ENCODE measurements at regions not wholly inside any gene's neighbourhood (a gene's known extent, or its start where the extent isn't known, plus 50 kb on each side); places are given as distances from the start of the nearest gene placed in this dataset.

DNA sequence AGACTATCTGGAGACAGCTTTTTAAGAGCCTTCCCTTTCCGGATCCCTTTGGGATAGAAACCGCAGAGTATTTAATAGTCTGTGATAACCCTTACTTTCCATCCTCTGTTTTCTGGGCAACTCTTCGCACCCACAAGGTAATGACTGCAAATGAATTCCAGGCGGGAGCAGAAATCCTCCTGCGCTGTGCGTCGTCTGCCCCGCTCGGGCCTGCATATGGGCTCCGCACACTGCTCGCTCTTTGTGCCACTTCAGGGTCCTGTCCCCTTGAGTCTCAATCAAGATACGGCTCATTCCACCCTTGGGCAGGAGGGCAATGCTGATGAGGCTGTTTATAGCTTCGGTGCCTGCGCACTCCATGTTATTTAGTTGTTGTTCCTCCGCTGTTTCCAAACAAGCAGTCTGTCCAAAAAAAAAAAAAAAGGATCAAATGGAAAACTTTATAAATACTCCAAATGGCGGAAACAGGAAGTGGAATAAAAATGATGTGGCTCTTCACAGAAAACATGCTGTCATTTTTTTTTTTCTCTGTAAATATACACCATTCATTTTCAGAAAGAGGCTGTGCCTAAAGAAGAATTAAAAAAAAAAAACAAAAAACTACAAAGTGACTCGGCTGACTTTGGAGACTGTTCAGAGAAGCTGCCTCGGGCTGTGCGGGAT, 169.6 kb upstream of the GMDS start:
- DNase-seq: no peak

DNA sequence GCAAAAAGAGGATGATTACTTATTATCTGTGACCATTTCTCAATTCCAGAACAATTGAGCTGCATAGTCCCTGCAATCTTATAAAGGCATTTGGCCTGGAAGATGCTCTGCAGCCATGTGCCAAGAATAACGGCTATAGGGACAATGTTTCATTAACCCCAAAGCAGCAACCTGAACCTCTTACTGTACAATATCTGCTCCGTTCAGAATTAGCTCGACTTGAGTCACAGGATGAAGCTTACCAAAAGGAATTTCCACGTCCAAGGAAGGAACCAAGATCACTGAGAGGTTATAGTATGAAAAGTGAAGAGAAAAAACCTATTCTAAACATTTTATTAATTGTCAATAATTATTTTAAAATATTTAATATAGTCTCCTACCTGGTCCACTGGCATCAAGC, 167.3 kb upstream of the GMDS start:
- no peak for DNase-seq

DNA sequence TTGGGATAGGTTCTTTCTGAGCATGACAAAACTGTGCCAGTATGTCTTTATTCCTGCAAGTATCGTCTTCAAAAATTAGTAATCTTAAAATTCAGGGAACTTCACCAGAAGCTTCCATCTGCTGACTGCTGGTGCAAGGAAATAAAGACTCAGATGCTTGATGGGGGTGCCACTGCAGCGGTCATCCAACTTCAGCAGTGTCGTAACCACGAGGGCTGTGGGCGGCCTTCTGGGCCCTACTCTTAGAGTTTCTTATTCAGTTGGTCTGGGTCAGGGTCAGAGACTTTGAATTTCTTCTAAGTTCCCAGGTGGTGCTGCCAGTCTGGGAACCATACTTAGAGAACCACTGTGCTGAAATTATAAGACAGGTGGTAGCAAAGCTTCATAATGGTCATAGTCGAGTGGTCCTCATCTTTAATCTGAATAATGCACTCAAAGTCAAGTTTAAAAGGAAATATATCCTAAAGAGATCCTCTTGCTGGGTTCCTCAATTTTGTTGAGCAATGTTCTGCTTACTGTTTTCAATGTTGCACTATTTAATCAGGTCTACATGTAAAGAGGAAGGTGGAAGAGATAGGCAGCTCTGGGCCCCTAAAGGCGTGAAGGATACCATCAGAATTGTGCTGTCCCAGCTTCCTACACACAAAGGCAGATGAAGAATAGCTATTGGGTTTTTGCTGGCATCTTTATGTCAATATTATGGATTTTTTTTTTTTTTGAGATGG, 165.4 kb upstream of the GMDS start:
- no peak for DNase-seq

DNA sequence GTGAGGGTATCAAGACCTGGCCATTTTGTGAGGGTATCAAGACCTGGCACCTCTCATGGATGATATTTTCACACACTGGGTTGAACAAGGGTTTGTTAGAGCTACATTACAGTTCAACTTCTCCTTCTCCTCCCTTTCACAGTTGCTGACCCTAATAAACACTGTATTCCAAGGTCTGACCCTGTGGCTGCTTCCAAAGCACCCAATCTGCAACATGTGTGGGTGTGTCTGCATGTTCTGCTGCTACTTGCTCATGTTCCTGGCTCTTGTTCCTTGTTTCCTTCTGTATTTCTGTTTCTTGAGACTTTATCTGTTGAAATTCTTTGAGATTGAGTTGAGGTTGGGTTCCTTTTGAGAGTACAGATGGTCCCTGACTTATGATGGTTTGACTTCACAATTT, 162.1 kb upstream of the GMDS start:
- no peak for DNase-seq

DNA sequence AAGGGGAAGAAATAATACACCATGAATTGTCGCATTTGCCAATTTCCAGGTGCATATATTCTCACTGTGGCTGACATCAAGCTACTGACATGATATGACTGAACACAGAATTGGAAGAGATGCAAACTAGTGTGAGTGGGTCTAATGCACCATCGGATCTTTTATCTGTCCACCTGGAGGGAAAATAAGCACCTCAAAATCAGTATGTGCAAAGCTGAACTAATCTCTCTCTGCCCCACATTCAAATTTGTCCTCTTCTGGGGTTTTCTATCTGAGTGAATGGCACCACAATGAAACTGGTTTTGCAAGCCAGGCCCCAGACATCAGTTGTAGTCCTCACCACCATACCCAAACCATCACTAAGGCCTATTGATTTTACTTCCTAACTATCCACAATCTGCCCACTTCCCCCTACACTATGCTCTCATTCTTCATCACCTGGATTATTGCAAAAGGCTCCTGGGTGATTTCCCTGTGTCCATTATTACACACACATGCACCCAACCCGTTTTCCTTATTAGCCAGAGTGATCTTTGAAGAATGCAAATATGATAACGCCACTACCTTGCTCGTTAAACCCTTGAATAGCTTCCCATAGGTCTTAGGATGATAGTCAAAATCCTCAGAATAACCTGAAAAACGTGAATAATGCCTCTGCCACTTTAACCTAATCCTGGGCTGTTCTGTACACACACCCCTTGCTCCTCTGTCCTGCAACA, 159.0 kb upstream of the GMDS start:
- no peak for DNase-seq

GRCh38 chr6:2403546-2403945, 158.1 kb upstream of the GMDS start:
- DNase-seq: no peak

DNA sequence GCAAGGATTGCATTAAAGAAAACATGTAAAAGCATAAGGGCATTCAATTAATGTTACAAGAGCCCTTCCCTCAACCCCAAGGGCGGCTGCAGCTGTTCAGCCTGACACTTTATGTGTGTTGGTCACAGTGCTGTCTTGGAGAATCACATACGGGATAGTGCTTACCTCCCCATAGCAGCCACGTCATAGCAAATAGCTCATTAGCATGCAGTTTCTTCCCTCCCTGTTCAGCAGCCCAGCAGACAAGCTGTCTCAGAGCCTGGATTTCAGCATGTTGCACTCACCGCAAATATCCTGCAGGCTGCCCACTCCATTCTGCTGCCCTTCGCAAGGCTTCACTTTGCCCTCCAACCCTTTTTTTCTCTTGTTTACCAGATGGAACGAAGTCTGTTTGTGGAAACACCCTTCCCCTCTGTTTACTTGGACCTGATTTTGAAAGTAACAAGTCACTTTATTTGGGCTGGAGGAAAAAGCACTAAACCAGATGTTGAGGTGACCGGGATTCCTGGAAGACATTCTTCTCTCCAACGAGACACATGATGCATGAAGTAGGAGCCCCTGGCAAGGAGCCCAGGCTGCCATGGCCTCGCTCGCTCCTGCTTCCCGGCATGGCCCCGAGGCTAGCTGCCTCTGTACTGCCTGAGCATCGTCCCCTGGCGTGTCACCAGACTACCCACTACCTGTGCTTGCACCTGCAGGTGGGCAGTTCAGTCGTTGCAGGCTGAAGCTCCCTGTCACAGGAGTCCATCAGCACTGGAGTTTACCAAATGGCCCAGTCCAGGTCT, 151.6 kb upstream of the GMDS start:
- DNase-seq: no peak

GRCh38 chr6:2396042-2396657, 150.7 kb upstream of the GMDS start:
- DNase-seq: no peak

DNA sequence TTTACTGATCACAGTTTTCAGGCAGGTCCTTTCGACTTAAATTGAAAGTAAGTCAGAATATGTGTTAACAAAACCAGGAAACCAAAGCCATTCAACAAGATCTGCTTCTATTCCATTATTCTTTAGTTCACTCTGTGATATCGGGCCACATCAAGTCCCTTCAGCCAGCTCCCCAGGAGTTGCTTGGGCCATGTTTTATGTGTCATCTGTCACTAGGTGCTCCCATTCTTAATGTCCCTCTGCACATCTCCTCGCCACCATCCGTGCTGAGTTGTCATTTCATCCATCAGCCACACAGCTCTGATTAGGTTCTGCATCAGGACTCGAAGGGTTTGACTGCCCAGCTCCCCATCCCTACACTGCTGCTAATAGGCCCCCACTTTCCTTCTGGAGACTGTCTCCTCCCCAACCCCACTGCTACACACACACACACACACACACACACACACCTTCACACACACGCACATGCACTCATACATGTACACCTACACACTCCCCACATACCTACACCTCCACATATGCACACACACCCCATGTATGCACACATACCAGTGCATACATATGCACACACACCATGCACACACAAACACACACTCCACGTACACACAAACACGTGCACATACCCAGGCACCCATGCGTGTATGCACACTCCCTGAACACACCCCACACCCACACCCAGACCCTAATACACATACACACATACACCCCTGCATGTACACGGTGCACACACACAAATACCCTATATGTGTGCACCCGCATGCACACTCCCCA, 143.3 kb upstream of the GMDS start:
- no peak for DNase-seq

DNA sequence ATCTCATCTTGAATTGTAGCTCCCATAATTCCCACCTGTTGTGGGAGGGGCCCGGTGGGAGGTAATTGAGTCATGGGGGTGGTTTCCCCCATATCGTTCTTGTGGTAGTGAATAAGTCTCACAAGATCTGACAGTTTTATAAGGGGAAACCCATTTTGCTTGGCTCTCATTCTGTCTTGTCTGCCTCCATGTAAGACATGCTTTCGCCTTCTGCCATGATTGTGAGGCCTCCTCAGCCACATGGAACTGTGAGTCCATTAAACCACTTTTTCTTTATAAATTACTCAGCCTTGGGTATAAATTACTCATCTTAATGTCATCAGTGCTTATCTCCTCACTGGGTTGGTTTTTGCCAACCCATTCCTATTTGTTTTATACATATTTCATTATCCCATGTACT, 142.0 kb upstream of the GMDS start:
- DNase-seq: no peak

DNA sequence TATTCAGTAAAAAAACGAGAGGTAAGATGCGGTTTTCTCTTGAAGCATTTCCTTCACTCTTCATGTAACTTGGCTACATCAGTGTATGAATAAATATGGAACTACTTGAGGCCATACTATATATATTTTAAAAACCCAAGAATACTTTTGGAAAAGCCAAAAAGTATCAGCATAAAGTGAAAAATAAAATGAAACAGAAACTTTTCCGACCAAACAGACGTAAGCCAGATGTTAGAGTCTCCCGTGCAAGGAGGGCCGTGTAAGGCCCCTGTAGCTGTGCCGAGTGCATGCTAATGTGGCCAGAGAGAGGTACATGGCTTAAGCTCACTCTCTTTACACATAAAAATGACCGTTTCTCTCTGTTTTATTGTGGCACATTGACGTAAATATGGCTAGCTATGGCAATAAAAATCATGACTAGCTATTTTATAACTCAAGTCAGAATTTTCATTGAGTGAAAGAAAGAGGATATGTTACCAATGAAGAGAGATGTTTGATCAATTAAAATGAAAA, 140.1 kb upstream of the GMDS start:
- DNase-seq: no peak

- DNase-seq: no peak
Observed at GRCh38 chr6:2384528-2384927, 139.1 kb upstream of the GMDS start.

GRCh38 chr6:2381872-2382661, 136.7 kb upstream of the GMDS start:
- DNase-seq: no peak

DNA sequence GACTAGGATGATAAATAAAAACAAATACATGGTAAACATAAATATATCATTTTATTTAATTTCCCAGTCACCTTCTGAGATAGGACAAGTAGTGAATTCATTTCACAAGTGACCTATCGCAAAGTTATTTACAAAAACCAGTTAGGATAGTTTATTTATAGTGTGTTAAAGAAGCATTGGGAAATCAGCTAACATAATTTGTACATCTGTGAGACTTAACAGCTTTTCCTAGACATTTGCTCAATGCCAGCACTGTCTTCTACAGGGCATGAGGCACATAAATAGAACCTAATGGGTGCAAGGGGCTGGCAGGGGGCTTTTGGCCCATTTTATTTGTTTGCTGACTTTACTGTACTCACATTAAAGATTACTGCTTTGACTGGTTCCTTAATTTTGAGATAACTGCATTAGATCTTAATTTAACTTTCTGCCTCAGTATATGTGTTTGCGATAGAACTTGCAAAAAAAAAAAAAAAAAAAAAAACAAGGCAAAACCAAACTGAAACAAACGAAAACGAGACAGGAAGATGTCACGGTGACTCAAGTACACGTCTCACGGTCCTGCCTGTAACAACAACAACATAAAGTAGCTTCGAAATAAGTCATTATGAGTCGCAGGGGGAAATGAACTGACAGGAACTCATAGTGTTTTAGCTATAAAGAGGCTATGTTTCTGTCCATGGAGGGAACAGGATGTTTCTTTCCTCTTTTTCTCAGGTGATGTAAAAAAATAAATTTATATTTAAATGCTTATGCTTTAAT, 133.7 kb upstream of the GMDS start:
- DNase-seq: no peak

DNA sequence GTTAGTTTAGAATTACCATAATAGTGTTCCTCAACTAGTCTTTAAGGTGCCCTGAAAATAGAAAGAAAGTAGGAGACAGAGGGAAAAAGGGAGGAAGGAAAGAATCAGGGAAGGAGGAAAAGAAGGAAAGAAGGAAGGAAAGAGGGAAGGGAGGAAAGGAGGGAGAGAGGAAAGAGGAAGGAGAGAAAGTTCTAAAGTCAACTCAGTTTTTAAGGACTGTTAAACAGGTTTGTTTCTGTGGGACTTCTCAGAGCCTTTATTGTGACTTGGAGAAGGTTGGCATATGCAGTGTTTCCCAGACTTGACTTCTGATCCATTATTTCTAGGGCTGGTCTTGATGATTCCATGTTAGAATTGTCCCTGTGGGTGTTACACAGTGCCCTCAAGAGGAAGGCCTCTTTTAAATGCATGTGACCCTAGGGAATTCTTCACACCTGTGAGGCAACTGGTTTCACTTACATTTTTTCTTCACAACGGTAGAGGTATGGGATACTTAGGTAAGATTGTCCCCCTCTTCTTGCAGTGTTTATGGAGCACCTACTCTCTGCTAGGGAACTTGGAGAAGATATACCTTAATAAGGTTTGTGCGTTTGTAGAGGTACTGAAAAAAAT, 132.7 kb upstream of the GMDS start:
- DNase-seq: no peak

GRCh38 chr6:2376429-2377355, 131.3 kb upstream of the GMDS start:
- no peak for DNase-seq

- DNase-seq: no peak
Observed at GRCh38 chr6:2375443-2375842, 130.0 kb upstream of the GMDS start.

DNA sequence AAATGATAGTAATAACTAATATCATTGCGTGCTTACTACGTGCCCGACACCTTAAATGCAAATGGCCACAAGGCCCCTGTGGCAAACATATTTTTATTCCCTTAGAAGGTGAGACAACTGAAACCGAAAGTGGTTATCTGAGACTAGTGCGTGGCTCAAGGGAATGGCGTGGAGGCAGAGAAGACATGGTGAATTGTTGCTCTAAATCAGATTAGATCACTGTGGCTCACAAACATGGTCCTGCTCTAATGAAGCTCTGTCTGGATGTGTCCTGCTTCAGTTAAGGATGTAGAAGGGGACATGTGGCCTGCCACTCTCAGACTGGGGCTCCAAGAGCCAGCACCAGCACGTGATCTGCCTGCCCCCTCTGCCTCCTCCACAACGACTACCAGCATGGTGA, 124.2 kb upstream of the GMDS start:
- no peak for DNase-seq

- DNase-seq: no peak
Observed at GRCh38 chr6:2363211-2363610, 117.8 kb upstream of the GMDS start.
